ENCODE measurements at regions not wholly inside any gene's neighbourhood (a gene's known extent, or its start where the extent isn't known, plus 50 kb on each side); places are given as distances from the start of the nearest gene placed in this dataset.
"Not testable (repeated sequence)": the region's sequence is repeated elsewhere in the genome, so short reads cannot be mapped to it uniquely, and the experiment has no call there.

- Histone ChIP-seq H3K9me3 (ENCODE audit: control insufficient read depth, insufficient read depth, low read length) (no peaks in the 10 kb centered on the region), H3K4me1 (ENCODE audit: control insufficient read depth, insufficient read depth, low read length) (no peaks in the 10 kb centered on the region), H3K27me3 (ENCODE audit: control insufficient read depth, insufficient read depth, low read length) (no peaks in the 10 kb centered on the region), H3K36me3 (ENCODE audit: control insufficient read depth, insufficient read depth, low read length) (no peaks in the 10 kb centered on the region), H3K4me3 (ENCODE audit: low read depth, low read length) (no peak overlapping the region), H3K27ac (ENCODE audit: low read depth, low read length) (no peak overlapping the region)
- DNase-seq (ENCODE audit: low read depth in 4 of 6, low spot score in 6 of 6) = no peak
- WGBS (ENCODE audit: insufficient coverage) = 85% methylated on average over 4 of the region's 4 CpGs
Measured at GRCh38 chr12:22115711-22116110, 69.7 kb downstream of the CMAS start.

- Histone ChIP-seq H3K9me3 (ENCODE audit: control insufficient read depth, insufficient read depth, low read length) (no peaks in the 10 kb centered on the region), H3K4me1 (ENCODE audit: control insufficient read depth, insufficient read depth, low read length) (no peaks in the 10 kb centered on the region), H3K27ac (ENCODE audit: low read depth, low read length) (no peak overlapping the region), H3K36me3 (ENCODE audit: control insufficient read depth, insufficient read depth, low read length) (no peaks in the 10 kb centered on the region), H3K27me3 (ENCODE audit: control insufficient read depth, insufficient read depth, low read length) (no peaks in the 10 kb centered on the region), H3K4me3 (ENCODE audit: low read depth, low read length) (no peak overlapping the region)
- DNase-seq (ENCODE audit: low read depth in 4 of 6, low spot score in 6 of 6) = peak in 1 of 6 donors; percentile 88
- WGBS (ENCODE audit: insufficient coverage) = 80% methylated on average over 2 of the region's 5 CpGs
Measured at GRCh38 chr12:22116376-22116775, 70.4 kb downstream of the CMAS start.

- 86% methylated on average over 1 of the region's 3 CpGs for WGBS (ENCODE audit: insufficient coverage)
- H3K4me3 ChIP-seq (ENCODE audit: low read depth, low read length) = no peak overlapping the region
- H3K36me3 ChIP-seq (ENCODE audit: control insufficient read depth, insufficient read depth, low read length) = no peaks in the 10 kb centered on the region
- no peak overlapping the region for H3K27ac ChIP-seq (ENCODE audit: low read depth, low read length)
- peak in 2 of 6 donors; percentile 45 to 62 for DNase-seq (ENCODE audit: low read depth in 4 of 6, low spot score in 6 of 6)
- no peaks in the 10 kb centered on the region for H3K4me1 ChIP-seq (ENCODE audit: control insufficient read depth, insufficient read depth, low read length)
- H3K27me3 ChIP-seq (ENCODE audit: control insufficient read depth, insufficient read depth, low read length) = no peaks in the 10 kb centered on the region
- no peaks in the 10 kb centered on the region for H3K9me3 ChIP-seq (ENCODE audit: control insufficient read depth, insufficient read depth, low read length)
Measured at GRCh38 chr12:22117563-22118237, 71.7 kb downstream of the CMAS start.

- peak in 1 of 6 donors; percentile 75 for DNase-seq (ENCODE audit: low read depth in 4 of 6, low spot score in 6 of 6)
- no peaks in the 10 kb centered on the region for H3K4me1 ChIP-seq (ENCODE audit: control insufficient read depth, insufficient read depth, low read length)
- 75% methylated on average over 1 of the region's 3 CpGs for WGBS (ENCODE audit: insufficient coverage)
- no peaks in the 10 kb centered on the region for H3K36me3 ChIP-seq (ENCODE audit: control insufficient read depth, insufficient read depth, low read length)
- no peaks in the 10 kb centered on the region for H3K27me3 ChIP-seq (ENCODE audit: control insufficient read depth, insufficient read depth, low read length)
- H3K4me3 ChIP-seq (ENCODE audit: low read depth, low read length) = no peak overlapping the region
- no peak overlapping the region for H3K27ac ChIP-seq (ENCODE audit: low read depth, low read length)
- H3K9me3 ChIP-seq (ENCODE audit: control insufficient read depth, insufficient read depth, low read length) = no peaks in the 10 kb centered on the region
Measured at GRCh38 chr12:22118238-22118790, 72.3 kb downstream of the CMAS start.

- Histone ChIP-seq H3K27me3 (ENCODE audit: control insufficient read depth, insufficient read depth, low read length) (no peaks in the 10 kb centered on the region), H3K9me3 (ENCODE audit: control insufficient read depth, insufficient read depth, low read length) (no peaks in the 10 kb centered on the region), H3K4me1 (ENCODE audit: control insufficient read depth, insufficient read depth, low read length) (no peaks in the 10 kb centered on the region), H3K27ac (ENCODE audit: low read depth, low read length) (no peak overlapping the region), H3K4me3 (ENCODE audit: low read depth, low read length) (no peak overlapping the region), H3K36me3 (ENCODE audit: control insufficient read depth, insufficient read depth, low read length) (no peaks in the 10 kb centered on the region)
- DNase-seq (ENCODE audit: low read depth in 4 of 6, low spot score in 6 of 6) = no peak
- 66% methylated on average over 4 of the region's 4 CpGs for WGBS (ENCODE audit: insufficient coverage)
Measured at GRCh38 chr12:22121224-22121623, 75.2 kb downstream of the CMAS start.

GRCh38 chr12:22122359-22122758, 76.3 kb downstream of the CMAS start:
- WGBS (ENCODE audit: insufficient coverage) = 50% methylated on average over 1 of the region's 2 CpGs
- H3K27ac ChIP-seq (ENCODE audit: low read depth, low read length) = no peak overlapping the region

GRCh38 chr12:22124987-22125386, 79.0 kb downstream of the CMAS start:
- no peak overlapping the region for H3K27ac ChIP-seq (ENCODE audit: low read depth, low read length)
- 100% methylated on average over 2 of the region's 2 CpGs for WGBS (ENCODE audit: insufficient coverage)
- H3K36me3 ChIP-seq (ENCODE audit: control insufficient read depth, insufficient read depth, low read length) = no peaks in the 10 kb centered on the region
- no peaks in the 10 kb centered on the region for H3K9me3 ChIP-seq (ENCODE audit: control insufficient read depth, insufficient read depth, low read length)
- no peaks in the 10 kb centered on the region for H3K4me1 ChIP-seq (ENCODE audit: control insufficient read depth, insufficient read depth, low read length)
- no peak overlapping the region for H3K4me3 ChIP-seq (ENCODE audit: low read depth, low read length)
- H3K27me3 ChIP-seq (ENCODE audit: control insufficient read depth, insufficient read depth, low read length) = no peaks in the 10 kb centered on the region
- no peak for DNase-seq (ENCODE audit: low read depth in 4 of 6, low spot score in 6 of 6)

More at GRCh38 chr12:22122359-22122758, 76.3 kb downstream of the CMAS start:
- no peak for DNase-seq (ENCODE audit: low read depth in 4 of 6, low spot score in 6 of 6)
- H3K36me3 ChIP-seq (ENCODE audit: control insufficient read depth, insufficient read depth, low read length) = no peaks in the 10 kb centered on the region
- no peaks in the 10 kb centered on the region for H3K9me3 ChIP-seq (ENCODE audit: control insufficient read depth, insufficient read depth, low read length)
- H3K27me3 ChIP-seq (ENCODE audit: control insufficient read depth, insufficient read depth, low read length) = no peaks in the 10 kb centered on the region
- H3K4me1 ChIP-seq (ENCODE audit: control insufficient read depth, insufficient read depth, low read length) = no peaks in the 10 kb centered on the region
- H3K4me3 ChIP-seq (ENCODE audit: low read depth, low read length) = no peak overlapping the region

GRCh38 chr12:22126101-22126500, 80.1 kb downstream of the CMAS start:
- WGBS (ENCODE audit: insufficient coverage) = no CpG with 5 or more reads among the region's 2 CpGs
- H3K27me3 ChIP-seq (ENCODE audit: control insufficient read depth, insufficient read depth, low read length); H3K36me3 ChIP-seq (ENCODE audit: control insufficient read depth, insufficient read depth, low read length); H3K9me3 ChIP-seq (ENCODE audit: control insufficient read depth, insufficient read depth, low read length); H3K27ac ChIP-seq (ENCODE audit: low read depth, low read length); DNase-seq (ENCODE audit: low read depth in 4 of 6, low spot score in 6 of 6); H3K4me3 ChIP-seq (ENCODE audit: low read depth, low read length); H3K4me1 ChIP-seq (ENCODE audit: control insufficient read depth, insufficient read depth, low read length): not testable (repeated sequence)

GRCh38 chr12:22126758-22127157, 80.7 kb downstream of the CMAS start:
- no peak for DNase-seq (ENCODE audit: low read depth in 4 of 6, low spot score in 6 of 6)
- H3K27me3 ChIP-seq (ENCODE audit: control insufficient read depth, insufficient read depth, low read length) = no peaks in the 10 kb centered on the region
- no peaks in the 10 kb centered on the region for H3K9me3 ChIP-seq (ENCODE audit: control insufficient read depth, insufficient read depth, low read length)
- WGBS (ENCODE audit: insufficient coverage) = no CpG with 5 or more reads among the region's 1 CpG
- no peaks in the 10 kb centered on the region for H3K4me1 ChIP-seq (ENCODE audit: control insufficient read depth, insufficient read depth, low read length)
- no peaks in the 10 kb centered on the region for H3K36me3 ChIP-seq (ENCODE audit: control insufficient read depth, insufficient read depth, low read length)
- no peak overlapping the region for H3K27ac ChIP-seq (ENCODE audit: low read depth, low read length)
- H3K4me3 ChIP-seq (ENCODE audit: low read depth, low read length) = no peak overlapping the region

GRCh38 chr12:22130671-22131070, 84.7 kb downstream of the CMAS start:
- no CpG with 5 or more reads among the region's 3 CpGs for WGBS (ENCODE audit: insufficient coverage)

More at GRCh38 chr12:22130671-22131070, 84.7 kb downstream of the CMAS start:
- H3K4me3 ChIP-seq (ENCODE audit: low read depth, low read length) = no peak overlapping the region
- no peaks in the 10 kb centered on the region for H3K4me1 ChIP-seq (ENCODE audit: control insufficient read depth, insufficient read depth, low read length)
- H3K27me3 ChIP-seq (ENCODE audit: control insufficient read depth, insufficient read depth, low read length) = no peaks in the 10 kb centered on the region
- H3K27ac ChIP-seq (ENCODE audit: low read depth, low read length) = no peak overlapping the region
- H3K36me3 ChIP-seq (ENCODE audit: control insufficient read depth, insufficient read depth, low read length) = no peaks in the 10 kb centered on the region
- peaks cover 2% of the 10 kb centered on the region for H3K9me3 ChIP-seq (ENCODE audit: control insufficient read depth, insufficient read depth, low read length)
- no peak for DNase-seq (ENCODE audit: low read depth in 4 of 6, low spot score in 6 of 6)

Measured in spinal cord (tissue), 9 donors.